ENCODE measurements at regions not wholly inside any gene's neighbourhood (a gene's known extent, or its start where the extent isn't known, plus 50 kb on each side); places are given as distances from the start of the nearest gene placed in this dataset.

- no peak for DNase-seq
Measured at GRCh38 chr20:42020316-42020715, 402.1 kb upstream of the CHD6 start.

DNA sequence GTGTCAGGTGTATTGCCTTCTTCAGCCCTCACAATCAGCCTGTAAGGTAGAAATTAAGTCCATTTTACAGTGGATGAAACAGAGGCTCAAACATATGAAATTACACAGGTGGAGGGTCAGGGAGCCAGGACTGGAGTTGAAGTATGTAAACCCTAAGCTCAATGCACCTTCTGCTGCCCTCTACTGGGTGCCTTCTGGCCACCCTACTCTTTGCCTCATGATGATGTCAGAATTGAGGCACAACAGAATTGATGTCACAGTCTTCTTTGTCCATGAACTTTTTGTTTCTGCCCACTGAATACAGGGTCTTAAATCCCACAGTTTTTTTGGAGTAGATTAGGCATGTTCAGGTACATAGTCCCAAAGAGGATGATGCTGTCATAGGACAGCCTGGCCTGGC, 400.8 kb upstream of the CHD6 start:
- DNase-seq = no peak

DNA sequence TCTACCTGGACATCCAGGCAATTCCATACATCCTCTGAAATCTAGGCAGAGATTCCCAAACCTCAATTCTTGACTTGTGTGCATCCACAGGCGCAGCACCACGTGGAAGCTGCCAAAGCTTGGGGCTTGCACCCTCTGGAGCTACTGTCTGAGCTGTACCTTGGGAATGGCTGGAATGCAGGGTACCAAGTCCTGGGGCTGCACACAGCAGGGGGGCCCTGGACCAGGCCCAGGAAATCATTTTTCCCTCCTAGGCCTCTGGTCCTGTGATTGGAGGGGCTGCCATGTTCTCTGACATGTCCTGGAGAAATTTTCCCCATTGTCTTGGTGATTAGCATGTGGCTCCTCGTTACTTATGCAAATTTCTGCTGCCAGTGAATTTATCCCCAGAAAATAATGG, 391.9 kb upstream of the CHD6 start:
- no peak for DNase-seq

DNA sequence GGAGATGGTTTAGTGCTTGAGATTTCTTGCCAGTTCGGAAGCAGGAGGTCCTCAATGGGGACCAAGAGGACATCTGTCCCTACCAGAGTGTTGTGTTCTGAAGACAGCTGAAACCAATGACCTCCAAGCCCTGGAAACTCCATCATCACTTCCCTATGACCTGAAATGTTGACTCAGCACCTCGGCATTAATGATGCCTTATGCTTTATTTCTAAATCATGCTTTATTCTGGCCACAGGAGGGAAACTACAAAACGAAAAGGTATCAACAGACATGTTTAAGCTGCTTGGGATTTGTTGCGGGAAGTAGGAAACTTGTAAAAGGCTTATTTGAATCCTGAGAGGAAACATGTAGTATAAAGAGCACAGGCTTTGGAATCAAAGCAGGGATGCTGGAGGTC, 389.1 kb upstream of the CHD6 start:
- DNase-seq = no peak

DNA sequence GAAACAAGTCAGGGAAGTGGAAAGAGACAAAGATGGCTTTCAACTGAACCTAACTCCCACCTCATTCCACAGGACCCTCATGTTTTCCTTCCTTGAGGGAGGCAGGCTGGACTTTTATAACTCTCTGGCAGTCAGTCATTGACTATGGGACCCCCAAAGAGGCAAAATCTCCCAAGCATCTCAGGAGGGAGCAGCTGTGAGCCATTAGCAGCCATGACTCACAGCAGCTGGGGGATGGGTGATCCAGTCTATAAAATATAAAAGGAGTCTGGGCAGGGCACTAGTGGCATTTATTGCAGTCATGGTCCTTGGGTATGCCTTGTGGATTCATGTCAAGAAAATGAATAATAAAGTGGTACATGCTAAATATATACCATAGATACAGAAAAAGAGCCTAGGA, 387.0 kb upstream of the CHD6 start:
- no peak for DNase-seq

- no peak for DNase-seq
Measured at GRCh38 chr20:42003380-42003779, 385.2 kb upstream of the CHD6 start.

DNA sequence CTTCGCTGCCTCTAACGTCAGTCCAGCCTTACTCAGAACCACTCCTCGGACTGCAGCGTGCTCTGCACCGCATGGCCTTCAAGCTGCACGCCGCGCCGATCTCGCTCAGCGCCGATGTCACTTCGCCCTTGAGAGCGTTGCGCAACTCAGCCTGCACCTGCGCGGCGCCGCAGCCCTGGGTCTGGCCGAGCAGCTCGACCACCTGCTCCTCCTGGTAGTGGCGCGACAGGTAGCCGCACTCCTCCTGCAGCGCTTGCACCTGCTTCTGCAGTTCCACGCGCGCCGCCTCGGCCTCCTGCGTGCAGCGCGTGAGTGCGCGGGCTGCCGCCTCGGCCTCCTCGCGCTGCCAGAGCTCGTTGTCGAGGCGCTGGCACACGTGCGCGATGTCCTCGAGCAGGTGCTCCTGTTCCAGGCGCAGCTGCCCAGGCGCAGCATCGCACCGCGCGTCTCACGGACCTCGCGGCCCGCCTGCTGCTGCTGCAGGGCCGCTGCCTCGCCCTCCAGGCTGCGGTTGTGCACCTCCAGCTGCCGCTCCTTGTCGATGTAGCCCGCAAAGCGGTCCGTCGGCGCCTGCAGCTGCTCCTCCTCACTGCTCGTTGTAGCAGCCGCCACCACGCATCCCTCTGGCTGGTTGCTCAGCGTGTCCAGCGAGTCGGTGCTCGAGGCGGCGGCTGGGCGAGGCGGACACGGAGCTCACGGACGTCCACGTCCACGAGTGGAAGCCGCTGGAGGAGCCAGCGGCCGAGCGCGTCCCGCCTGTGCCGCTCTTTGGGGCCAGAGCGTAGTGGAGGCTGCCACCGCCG, 380.6 kb upstream of the CHD6 start:
- DNase-seq = no peak

- no peak for DNase-seq
Measured at GRCh38 chr20:41996951-41997350, 378.8 kb upstream of the CHD6 start.

- no peak for DNase-seq
Measured at GRCh38 chr20:41992481-41992880, 374.3 kb upstream of the CHD6 start.

- no peak for DNase-seq
Measured at GRCh38 chr20:41991412-41991811, 373.2 kb upstream of the CHD6 start.

DNA sequence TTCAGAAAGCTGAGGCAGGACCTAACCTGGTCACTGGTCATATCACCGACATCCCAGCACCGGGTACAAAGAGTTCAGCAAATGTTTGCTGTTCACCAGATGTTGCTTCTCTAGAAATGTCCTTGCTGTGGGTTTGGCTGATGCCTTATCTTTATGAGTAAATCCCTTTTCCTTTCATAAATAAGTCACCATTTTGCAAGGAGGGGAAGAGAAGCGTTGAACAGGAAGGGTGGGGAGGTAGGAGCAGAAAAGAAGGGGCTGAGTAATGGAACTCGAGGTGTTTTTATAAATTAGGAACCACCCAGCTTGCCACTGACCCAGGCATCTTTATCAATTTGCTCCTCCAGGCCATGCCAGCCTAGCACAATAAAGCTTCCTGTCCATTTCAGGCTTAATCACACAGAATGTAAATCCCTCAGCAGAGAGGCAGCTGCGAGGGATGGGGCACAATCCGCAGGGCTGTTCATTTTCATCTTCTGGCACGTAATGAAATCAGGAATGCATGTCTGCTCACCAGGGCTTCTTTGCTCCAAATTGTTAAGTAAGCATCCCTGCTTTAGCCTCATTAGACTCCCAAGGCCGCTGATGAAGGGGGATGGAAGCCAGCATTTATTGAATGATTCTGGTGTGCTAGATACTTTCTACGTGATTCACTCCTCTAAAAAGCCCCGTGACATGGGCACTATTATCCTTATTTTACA, 371.9 kb upstream of the CHD6 start:
- no peak for DNase-seq

GRCh38 chr20:41989039-41989679, 371.0 kb upstream of the CHD6 start:
- no peak for DNase-seq

- no peak for DNase-seq
Measured at GRCh38 chr20:41984031-41984430, 365.9 kb upstream of the CHD6 start.

DNA sequence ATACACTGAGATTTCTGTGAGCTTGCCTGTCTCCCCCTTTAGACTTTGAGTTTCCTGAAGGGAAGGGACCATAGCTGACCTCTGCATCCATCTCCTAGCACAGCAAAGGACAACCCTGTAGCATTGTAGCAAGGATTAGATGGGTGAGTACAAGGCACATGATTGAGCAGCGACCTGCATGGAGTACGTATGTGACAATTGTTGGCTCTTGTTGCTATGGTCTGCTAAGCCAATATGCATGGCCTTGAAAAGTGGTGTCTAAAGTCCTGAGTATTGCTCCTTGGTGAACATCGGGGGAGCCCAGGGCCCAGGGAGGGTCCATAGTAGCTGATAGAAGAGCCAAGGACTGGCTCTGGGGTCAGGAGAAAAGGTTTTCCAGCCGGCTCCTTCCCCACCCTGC, 365.0 kb upstream of the CHD6 start:
- DNase-seq = no peak

DNA sequence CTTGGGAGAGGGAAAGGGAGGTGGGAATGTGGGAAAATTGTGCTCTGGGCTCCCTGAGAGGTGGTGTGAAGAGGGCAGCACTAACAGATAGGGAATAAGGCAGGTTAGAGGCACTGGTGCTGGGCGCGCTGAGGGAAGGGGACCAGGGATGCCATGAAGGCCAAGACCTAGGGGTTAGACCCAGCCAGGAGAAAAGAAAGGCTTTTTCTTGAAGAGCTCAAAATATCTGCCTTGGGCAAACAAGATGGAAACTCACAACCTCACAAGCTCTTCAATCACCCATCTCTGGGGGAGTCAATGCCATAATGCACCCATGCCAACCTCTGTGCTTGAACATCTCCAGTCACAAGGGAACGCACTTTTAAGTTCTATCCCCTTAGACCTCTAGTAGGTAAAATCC, 363.6 kb upstream of the CHD6 start:
- no peak for DNase-seq

- DNase-seq = no peak
Measured at GRCh38 chr20:41978875-41979274, 360.7 kb upstream of the CHD6 start.

- no peak for DNase-seq
Measured at GRCh38 chr20:41978246-41978790, 360.1 kb upstream of the CHD6 start.

GRCh38 chr20:41969656-41970055, 351.5 kb upstream of the CHD6 start:
- no peak for DNase-seq

DNA sequence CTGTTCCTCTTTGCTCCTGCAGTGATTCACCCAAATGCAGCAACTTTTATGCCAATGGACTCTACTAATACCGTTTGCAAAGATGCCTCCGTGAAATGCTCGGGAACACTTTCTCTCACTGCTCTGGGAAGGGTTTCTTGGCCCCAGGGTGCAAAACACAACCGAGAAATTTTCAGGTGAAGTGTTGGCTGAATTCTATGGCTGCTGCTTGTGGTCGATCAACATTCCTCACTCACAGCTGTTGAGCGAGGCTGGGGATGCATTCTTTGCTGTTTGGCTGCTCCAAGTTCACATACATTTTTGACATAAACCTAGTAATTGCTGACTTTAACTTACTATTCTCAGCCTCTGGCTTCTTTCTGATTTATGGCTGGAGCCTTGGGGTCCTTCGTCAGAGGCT, 342.0 kb upstream of the CHD6 start:
- no peak for DNase-seq

GRCh38 chr20:41958391-41958790, 340.2 kb upstream of the CHD6 start:
- no peak for DNase-seq

DNA sequence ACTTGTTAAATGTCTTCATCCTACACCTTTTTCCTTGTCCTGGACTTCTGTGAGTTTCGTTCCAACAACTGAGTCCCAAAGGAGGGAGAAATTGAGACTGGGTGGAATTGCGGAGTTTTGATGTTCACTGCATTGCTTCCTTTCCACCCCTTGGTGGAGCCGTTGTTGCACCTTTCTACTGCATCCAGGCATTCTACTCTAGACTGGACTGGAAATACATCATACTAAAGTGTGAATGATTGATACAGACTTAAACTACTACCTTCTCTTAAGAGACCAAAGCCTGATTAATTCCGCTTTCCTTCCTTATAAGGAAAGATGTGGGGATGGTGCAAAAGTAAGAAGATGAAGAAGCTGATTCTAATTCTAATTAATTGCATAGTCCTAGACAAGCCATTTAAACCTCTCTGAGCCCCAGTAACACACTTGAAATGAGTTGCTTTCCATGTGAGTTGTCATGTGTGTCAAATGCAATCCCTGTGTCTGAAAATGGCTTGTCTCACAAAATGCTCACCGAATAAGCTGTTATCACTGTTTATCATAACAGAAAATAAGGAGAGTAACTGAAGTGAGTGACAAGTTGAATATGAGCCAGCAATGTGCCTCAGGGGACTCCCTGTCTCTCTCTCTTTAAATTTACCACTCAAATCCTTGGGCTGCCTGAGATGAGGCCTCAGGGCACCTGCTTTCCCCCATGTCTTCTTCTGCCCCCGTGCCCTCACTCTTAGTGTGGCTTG, 338.3 kb upstream of the CHD6 start:
- peak in 1 of 2 experiments; percentile 2 for DNase-seq

DNA sequence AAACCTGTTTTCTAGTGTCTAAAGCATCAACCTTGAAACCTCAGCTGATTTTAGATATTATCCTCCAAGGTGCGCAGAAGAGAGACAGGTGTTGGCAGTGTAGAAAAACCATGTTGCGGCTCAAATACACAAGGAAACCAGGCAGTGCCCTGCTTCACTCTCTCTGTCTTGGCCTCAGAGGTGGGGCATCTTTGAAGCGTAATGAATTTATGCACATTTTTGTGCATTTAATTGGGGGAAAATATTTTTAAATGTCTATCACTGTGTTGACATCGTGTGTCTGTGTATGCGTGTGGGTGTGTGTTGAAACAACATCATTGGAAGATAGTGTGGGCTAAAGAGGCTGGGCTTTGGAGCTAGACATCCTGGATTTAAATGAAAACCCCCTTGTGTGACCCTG, 334.0 kb upstream of the CHD6 start:
- no peak for DNase-seq

GRCh38 chr20:41951615-41952014, 333.4 kb upstream of the CHD6 start:
- DNase-seq = no peak

Measured in SW 1271 (cell line).